ELR (cell line): ENCODE measurements at regions not wholly inside any gene's neighbourhood (a gene's known extent, or its start where the extent isn't known, plus 50 kb on each side); places are given as distances from the start of the nearest gene placed in this dataset.
"Not testable (repeated sequence)": the region's sequence is repeated elsewhere in the genome, so short reads cannot be mapped to it uniquely, and the experiment has no call there.

Experiments
- DNase-seq: peaks from one replicate; pipeline ENCODE4 v3.0.0-alpha.2; 2015; ENCODE audit warnings: low read depth

- no peak for DNase-seq
Measured at GRCh38 chr3:154898916-154899315, 181.2 kb upstream of the MME start.

- DNase-seq, result no peak
Measured at GRCh38 chr3:154898443-154898842, 181.7 kb upstream of the MME start.

- no peak for DNase-seq
Measured at GRCh38 chr3:154893813-154894212, 186.3 kb upstream of the MME start.

GRCh38 chr3:154889227-154889634 is 190.9 kb upstream of the MME start:
- no peak for DNase-seq

- no peak for DNase-seq
Measured at GRCh38 chr3:154887869-154888268, 192.2 kb upstream of the MME start.

- DNase-seq, result peak; percentile 99
Measured at GRCh38 chr3:154886437-154886836, 193.7 kb upstream of the MME start.

- DNase-seq, result no peak
Measured at GRCh38 chr3:154885418-154885817, 194.7 kb upstream of the MME start.

- peak; percentile 49 for DNase-seq
Measured at GRCh38 chr3:154884952-154885351, 195.2 kb upstream of the MME start.

- no peak for DNase-seq
Measured at GRCh38 chr3:154875142-154875541, 205.0 kb upstream of the MME start.

- no peak for DNase-seq
Measured at GRCh38 chr3:154872696-154873095, 207.4 kb upstream of the MME start.

- no peak for DNase-seq
Measured at GRCh38 chr3:154872074-154872473, 208.0 kb upstream of the MME start.

GRCh38 chr3:154864947-154865346 is 215.2 kb upstream of the MME start:
- DNase-seq, result no peak

GRCh38 chr3:154862265-154862664 is 217.9 kb upstream of the MME start:
- DNase-seq, result peak; percentile 43

GRCh38 chr3:154852998-154853397 is 227.1 kb upstream of the MME start:
- DNase-seq, result not testable (repeated sequence)

- peak; percentile 4 for DNase-seq
Measured at GRCh38 chr3:154852515-154852914, 227.6 kb upstream of the MME start.

- no peak for DNase-seq
Measured at GRCh38 chr3:154851644-154852043, 228.5 kb upstream of the MME start.

GRCh38 chr3:154850921-154851320 is 229.2 kb upstream of the MME start:
- no peak for DNase-seq

- DNase-seq, result no peak
Measured at GRCh38 chr3:154849408-154849807, 230.7 kb upstream of the MME start.

GRCh38 chr3:154844863-154845262 is 235.3 kb upstream of the MME start:
- DNase-seq, result no peak

GRCh38 chr3:154843647-154844046 is 236.5 kb upstream of the MME start:
- no peak for DNase-seq

- no peak for DNase-seq
Measured at GRCh38 chr3:154842536-154842935, 237.6 kb upstream of the MME start.

GRCh38 chr3:154835639-154836038 is 244.5 kb upstream of the MME start:
- no peak for DNase-seq

- not testable (repeated sequence) for DNase-seq
Measured at GRCh38 chr3:154834831-154835230, 245.3 kb upstream of the MME start.

GRCh38 chr3:154829929-154830328 is 250.2 kb upstream of the MME start:
- DNase-seq, result no peak

- no peak for DNase-seq
Measured at GRCh38 chr3:154819491-154819890, 260.6 kb upstream of the MME start.
